Limb (tissue), 2 donors: ENCODE measurements at regions not wholly inside any gene's neighbourhood (a gene's known extent, or its start where the extent isn't known, plus 50 kb on each side); places are given as distances from the start of the nearest gene placed in this dataset.
"Not testable (repeated sequence)": the region's sequence is repeated elsewhere in the genome, so short reads cannot be mapped to it uniquely, and the experiment has no call there.

Experiments used
- DNase-seq, 2 donors: peaks; one replicate each; pipeline ENCODE4 v3.0.0-alpha.2; 2016; ENCODE audit errors: extremely low spot score in 2 of 2

GRCh38 chr4:174400603-174401302 is 117.0 kb downstream of the CEP44 start:
- not testable (repeated sequence) for DNase-seq

- no peak for DNase-seq
Measured at GRCh38 chr4:174398728-174399127, 115.0 kb downstream of the CEP44 start.

GRCh38 chr4:174397366-174398155 is 113.8 kb downstream of the CEP44 start:
- no peak for DNase-seq

- no peak for DNase-seq
Measured at GRCh38 chr4:174396599-174397110, 112.9 kb downstream of the CEP44 start.

GRCh38 chr4:174394915-174395314 is 111.2 kb downstream of the CEP44 start:
- DNase-seq = no peak

- DNase-seq = no peak
Measured at GRCh38 chr4:174389439-174389838, 105.7 kb downstream of the CEP44 start.

- DNase-seq = no peak
Measured at GRCh38 chr4:174388461-174389145, 104.9 kb downstream of the CEP44 start.

- no peak for DNase-seq
Measured at GRCh38 chr4:174387721-174388120, 104.0 kb downstream of the CEP44 start.

GRCh38 chr4:174387143-174387542 is 103.4 kb downstream of the CEP44 start:
- DNase-seq = no peak

- DNase-seq = no peak
Measured at GRCh38 chr4:174383783-174384182, 100.1 kb downstream of the CEP44 start.

GRCh38 chr4:174382938-174383605 is 99.4 kb downstream of the CEP44 start:
- DNase-seq = not testable (repeated sequence)
